ENCODE measurements at regions not wholly inside any gene's neighbourhood (a gene's known extent, or its start where the extent isn't known, plus 50 kb on each side); places are given as distances from the start of the nearest gene placed in this dataset.

DNA sequence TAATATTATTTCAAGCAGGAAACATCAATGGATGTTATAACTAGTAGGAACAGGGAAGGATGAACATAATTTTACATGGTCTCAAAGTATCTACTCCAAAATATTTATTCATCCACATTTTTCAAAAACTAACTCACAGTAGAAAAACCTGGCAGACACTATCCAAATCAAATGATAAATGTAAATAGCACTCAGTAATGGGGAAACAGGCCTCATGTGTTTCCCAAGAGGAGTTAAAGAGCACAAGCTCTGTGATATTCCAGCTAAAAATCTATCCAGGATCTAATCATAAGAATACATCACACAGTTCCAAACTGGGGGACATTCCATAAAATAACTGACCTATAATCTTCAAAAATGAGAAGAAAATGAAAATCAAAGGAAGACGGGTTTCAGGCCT, 443.1 kb downstream of the ZNF608 start:
- Histone ChIP-seq H3K79me2 (ENCODE audit: insufficient read depth, low read length) (no peaks in the 10 kb centered on the region), H3K9me3 (ENCODE audit: control insufficient read depth in 1 of 2, insufficient read depth in 1 of 2, low read depth in 1 of 2, low read length in 2 of 2) (no peaks in the 10 kb centered on the region), H3K36me3 (ENCODE audit: control insufficient read depth in 1 of 2, insufficient read depth in 2 of 2, low read length in 2 of 2) (no peaks in the 10 kb centered on the region), H2AFZ (ENCODE audit: low read depth, low read length, poor library complexity, severe bottlenecking) (no peak overlapping the region), H3K9me2 (ENCODE audit: insufficient read depth) (no peaks in the 10 kb centered on the region), H4K20me1 (ENCODE audit: insufficient read depth) (no peaks in the 10 kb centered on the region), H3K4me3 (replicated peaks in 1 of 2; ENCODE audit: low read depth in 1 of 2, low read length in 2 of 2) (no peak overlapping the region), H3K4me2 (ENCODE audit: low read length) (no peak overlapping the region), H3K4me1 (ENCODE audit: control insufficient read depth in 1 of 2, insufficient read depth in 2 of 2, low read length in 2 of 2) (no peaks in the 10 kb centered on the region), H3K27ac (ENCODE audit: low read depth, low read length) (no peak overlapping the region), H3K9ac (ENCODE audit: low read length) (no peak overlapping the region), H3K27me3 (ENCODE audit: insufficient read depth, low read length) (no peaks in the 10 kb centered on the region)
- ATAC-seq (no peak), DNase-seq (ENCODE audit: low read depth, low spot score) (no peak)
- TF ChIP-seq CBX3 (IDR thresholded peaks at IDR 0.05; ENCODE audit: low read depth) = no peak
- TF ChIP-seq SRF (IDR thresholded peaks at IDR 0.05; ENCODE audit: low read depth) = no peak
- TF ChIP-seq EZH2 (IDR thresholded peaks at IDR 0.05) = no peak
- no peak for TF ChIP-seq SIN3A (IDR thresholded peaks at IDR 0.05; ENCODE audit: low read depth)
- TF ChIP-seq YY1 (IDR thresholded peaks at IDR 0.05; ENCODE audit: extremely low read depth, insufficient replicate concordance, low read depth, low read length) = no peak
- no peak for TF ChIP-seq ZFX (IDR thresholded peaks at IDR 0.05)
- TF ChIP-seq, protein P1, sequence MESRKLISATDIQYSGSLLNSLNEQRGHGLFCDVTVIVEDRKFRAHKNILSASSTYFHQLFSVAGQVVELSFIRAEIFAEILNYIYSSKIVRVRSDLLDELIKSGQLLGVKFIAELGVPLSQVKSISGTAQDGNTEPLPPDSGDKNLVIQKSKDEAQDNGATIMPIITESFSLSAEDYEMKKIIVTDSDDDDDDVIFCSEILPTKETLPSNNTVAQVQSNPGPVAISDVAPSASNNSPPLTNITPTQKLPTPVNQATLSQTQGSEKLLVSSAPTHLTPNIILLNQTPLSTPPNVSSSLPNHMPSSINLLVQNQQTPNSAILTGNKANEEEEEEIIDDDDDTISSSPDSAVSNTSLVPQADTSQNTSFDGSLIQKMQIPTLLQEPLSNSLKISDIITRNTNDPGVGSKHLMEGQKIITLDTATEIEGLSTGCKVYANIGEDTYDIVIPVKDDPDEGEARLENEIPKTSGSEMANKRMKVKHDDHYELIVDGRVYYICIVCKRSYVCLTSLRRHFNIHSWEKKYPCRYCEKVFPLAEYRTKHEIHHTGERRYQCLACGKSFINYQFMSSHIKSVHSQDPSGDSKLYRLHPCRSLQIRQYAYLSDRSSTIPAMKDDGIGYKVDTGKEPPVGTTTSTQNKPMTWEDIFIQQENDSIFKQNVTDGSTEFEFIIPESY (IDR thresholded peaks at IDR 0.05; ENCODE audit: extremely low read depth, insufficient replicate concordance, low read length) = no peak
- TF ChIP-seq, protein P2, sequence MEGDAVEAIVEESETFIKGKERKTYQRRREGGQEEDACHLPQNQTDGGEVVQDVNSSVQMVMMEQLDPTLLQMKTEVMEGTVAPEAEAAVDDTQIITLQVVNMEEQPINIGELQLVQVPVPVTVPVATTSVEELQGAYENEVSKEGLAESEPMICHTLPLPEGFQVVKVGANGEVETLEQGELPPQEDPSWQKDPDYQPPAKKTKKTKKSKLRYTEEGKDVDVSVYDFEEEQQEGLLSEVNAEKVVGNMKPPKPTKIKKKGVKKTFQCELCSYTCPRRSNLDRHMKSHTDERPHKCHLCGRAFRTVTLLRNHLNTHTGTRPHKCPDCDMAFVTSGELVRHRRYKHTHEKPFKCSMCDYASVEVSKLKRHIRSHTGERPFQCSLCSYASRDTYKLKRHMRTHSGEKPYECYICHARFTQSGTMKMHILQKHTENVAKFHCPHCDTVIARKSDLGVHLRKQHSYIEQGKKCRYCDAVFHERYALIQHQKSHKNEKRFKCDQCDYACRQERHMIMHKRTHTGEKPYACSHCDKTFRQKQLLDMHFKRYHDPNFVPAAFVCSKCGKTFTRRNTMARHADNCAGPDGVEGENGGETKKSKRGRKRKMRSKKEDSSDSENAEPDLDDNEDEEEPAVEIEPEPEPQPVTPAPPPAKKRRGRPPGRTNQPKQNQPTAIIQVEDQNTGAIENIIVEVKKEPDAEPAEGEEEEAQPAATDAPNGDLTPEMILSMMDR (IDR thresholded peaks at IDR 0.05 in 2 of 3, conservative IDR thresholded peaks at IDR 0.05 in 1 of 3; ENCODE audit: borderline replicate concordance in 1 of 3, insufficient read depth in 1 of 3, low read depth in 2 of 3, low read length in 2 of 3) = no peak
- TF ChIP-seq ZNF274 (IDR thresholded peaks at IDR 0.05; ENCODE audit: low read depth, low read length) = no peak
- no peak for TF ChIP-seq JUND (IDR thresholded peaks at IDR 0.05)
- no peak for TF ChIP-seq TCF7L2 (IDR thresholded peaks at IDR 0.05; ENCODE audit: borderline replicate concordance, extremely low read depth, insufficient read depth, insufficient read length)
- TF ChIP-seq ELF1 (IDR thresholded peaks at IDR 0.05; ENCODE audit: borderline replicate concordance, low read depth) = no peak
- no peak for TF ChIP-seq MAX (IDR thresholded peaks at IDR 0.05)
- TF ChIP-seq POLR2AphosphoS5 (IDR thresholded peaks at IDR 0.05; ENCODE audit: low read depth, low read length) = no peak
- no peak for TF ChIP-seq EZH2phosphoT487 (IDR thresholded peaks at IDR 0.05; ENCODE audit: borderline replicate concordance)
- TF ChIP-seq SP1 (IDR thresholded peaks at IDR 0.05; ENCODE audit: low read depth) = no peak
- no peak for TF ChIP-seq RAD21 (IDR thresholded peaks at IDR 0.05; ENCODE audit: low read depth)
- TF ChIP-seq REST (IDR thresholded peaks at IDR 0.05; ENCODE audit: low read depth) = no peak
- intact Hi-C loops (cut with micrococcal nuclease) = no loop called here
- RAD21 ChIA-PET (ENCODE audit: low non-redundant PET in 1 of 2, low total read pairs in 2 of 2, uncharacterized antibody in 2 of 2, unreplicated experiment in 2 of 2) = no interaction called here
- CTCF ChIA-PET = no interaction called here
- POLR2A ChIA-PET = no interaction called here
- BruUV-seq (replicated peaks) = no TSS peak

Measured in HCT116 (cell line).